HEK293 (cell line): ENCODE measurements at regions not wholly inside any gene's neighbourhood (a gene's known extent, or its start where the extent isn't known, plus 50 kb on each side); places are given as distances from the start of the nearest gene placed in this dataset.
A peak's percentile ranks its signal among the peaks of the same experiment; 100 is the strongest.
"Not testable (repeated sequence)": the region's sequence is repeated elsewhere in the genome, so short reads cannot be mapped to it uniquely, and the experiment has no call there.

Source experiments
- CTCF ChIA-PET: fragments of 350-600 bp; formaldehyde crosslinking; extraction: SDS; loops from one replicate; lab custom pipeline; 2021; ENCODE audit warnings: antibody characterized with exemption; lab: Yijun Ruan, JAX
- POLR2A ChIA-PET: fragments of 300-600 bp; formaldehyde crosslinking; extraction: SDS; loops from one replicate; lab custom pipeline; 2020; ENCODE audit warnings: antibody characterized with exemption, inconsistent platforms; lab: Yijun Ruan, JAX
- H3K27ac ChIP-seq: fragments of 200-500 bp; sonication (Bioruptor generic); 2 replicates; pipeline ENCODE4 v1.5.1; 2014; ENCODE audit warnings: low read depth, low read length, control low read depth, inconsistent platforms; ENCODE audit errors: extremely low read depth
- H3K36me3 ChIP-seq, 2 experiments: fragments of 200-500 bp in 1 of 2; sonication (Bioruptor generic) in 1 of 2; 1 replicate in 1 of 2; 2 replicates in 1 of 2; pipeline ENCODE4 v1.5.1; 2014 to 2017; ENCODE audit warnings: inconsistent platforms in 2 of 2, low read length in 2 of 2; ENCODE audit not compliant: control insufficient read depth in 2 of 2, insufficient read depth in 1 of 2
- H3K4me1 ChIP-seq: fragments of 200-500 bp; sonication (Bioruptor generic); 2 replicates; pipeline ENCODE4 v1.5.1; 2014; ENCODE audit warnings: mild to moderate bottlenecking, low read length, inconsistent platforms; ENCODE audit not compliant: control insufficient read depth, insufficient read depth
- H3K4me3 ChIP-seq: 2 replicates; pipeline ENCODE4 v1.5.1; 2011; ENCODE audit warnings: low read depth, mild to moderate bottlenecking, control low read depth, low read length, moderate library complexity
- H3K9me3 ChIP-seq: fragments of 200-500 bp; sonication (Bioruptor generic); 2 replicates; pipeline ENCODE4 v1.5.1; 2014; ENCODE audit warnings: low read depth, low read length, inconsistent platforms; ENCODE audit not compliant: control insufficient read depth, insufficient read depth
- HIC1 ChIP-seq: fragments of 450-650 bp; formaldehyde crosslinking; IDR thresholded peaks from 2 replicates; pipeline ENCODE4 v1.5.1; 2016; ENCODE audit warnings: missing biosample characterization, missing genetic modification characterization
- SALL2 ChIP-seq: fragments of 450-650 bp; formaldehyde crosslinking; IDR thresholded peaks from 2 replicates; pipeline ENCODE4 v1.5.0; 2017; ENCODE audit warnings: missing biosample characterization, mild to moderate bottlenecking, missing genetic modification characterization, borderline replicate concordance
- ZBTB48 ChIP-seq: fragments of 450-650 bp; formaldehyde crosslinking; IDR thresholded peaks from 2 replicates; pipeline ENCODE4 v1.5.1; 2016; ENCODE audit warnings: missing biosample characterization, missing genetic modification characterization
- ZFHX2 ChIP-seq: fragments of 450-650 bp; formaldehyde crosslinking; conservative IDR thresholded peaks from 2 replicates; pipeline ENCODE4 v1.5.1; 2016; ENCODE audit warnings: missing biosample characterization, missing genetic modification characterization
- ZNF138 ChIP-seq: fragments of 450-650 bp; formaldehyde crosslinking; IDR thresholded peaks from 2 replicates; pipeline ENCODE4 v1.5.1; 2016; ENCODE audit warnings: missing biosample characterization, missing genetic modification characterization, borderline replicate concordance
- ZNF155 ChIP-seq: fragments of 450-650 bp; formaldehyde crosslinking; IDR thresholded peaks from 2 replicates; pipeline ENCODE4 v1.5.1; 2016; ENCODE audit warnings: missing biosample characterization, missing genetic modification characterization
- ZNF169 ChIP-seq: fragments of 450-650 bp; formaldehyde crosslinking; IDR thresholded peaks from 2 replicates; pipeline ENCODE4 v1.5.1; 2016; ENCODE audit warnings: missing biosample characterization, missing genetic modification characterization
- ZNF184 ChIP-seq: fragments of 450-650 bp; IDR thresholded peaks from 2 replicates; pipeline ENCODE4 v1.5.1; 2018; ENCODE audit warnings: missing biosample characterization, mild to moderate bottlenecking, missing genetic modification characterization
- ZNF513 ChIP-seq: fragments of 450-650 bp; IDR thresholded peaks from 2 replicates; pipeline ENCODE4 v1.5.1; 2018; ENCODE audit warnings: missing biosample characterization, missing genetic modification characterization
- ZNF548 ChIP-seq: fragments of 450-650 bp; formaldehyde crosslinking; IDR thresholded peaks from 2 replicates; pipeline ENCODE4 v1.5.1; 2016; ENCODE audit warnings: missing biosample characterization, missing genetic modification characterization
- ZNF555 ChIP-seq: fragments of 450-650 bp; formaldehyde crosslinking; conservative IDR thresholded peaks from 2 replicates; pipeline ENCODE4 v1.5.1; 2017; ENCODE audit warnings: missing biosample characterization, mild to moderate bottlenecking, missing genetic modification characterization, inconsistent platforms
- ZNF585B ChIP-seq: fragments of 450-650 bp; formaldehyde crosslinking; IDR thresholded peaks from 2 replicates; pipeline ENCODE4 v1.5.1; 2016; ENCODE audit warnings: missing biosample characterization, missing genetic modification characterization
- ZNF600 ChIP-seq: fragments of 450-650 bp; formaldehyde crosslinking; IDR thresholded peaks from 2 replicates; pipeline ENCODE4 v1.5.1; 2016; ENCODE audit warnings: missing biosample characterization, missing genetic modification characterization
- ZNF624 ChIP-seq: fragments of 450-650 bp; formaldehyde crosslinking; IDR thresholded peaks from 2 replicates; pipeline ENCODE4 v1.5.1; 2017; ENCODE audit warnings: missing biosample characterization, missing genetic modification characterization
- ZNF768 ChIP-seq: fragments of 450-650 bp; formaldehyde crosslinking; IDR thresholded peaks from 2 replicates; pipeline ENCODE4 v1.5.1; 2018; ENCODE audit warnings: missing biosample characterization, mild to moderate bottlenecking, missing genetic modification characterization
- TF ChIP-seq, protein P1 (sequence below): fragments of 450-650 bp; formaldehyde crosslinking; IDR thresholded peaks from 2 replicates; pipeline ENCODE4 v1.5.1; 2016; ENCODE audit warnings: missing biosample characterization, missing genetic modification characterization, low read depth

DNA sequence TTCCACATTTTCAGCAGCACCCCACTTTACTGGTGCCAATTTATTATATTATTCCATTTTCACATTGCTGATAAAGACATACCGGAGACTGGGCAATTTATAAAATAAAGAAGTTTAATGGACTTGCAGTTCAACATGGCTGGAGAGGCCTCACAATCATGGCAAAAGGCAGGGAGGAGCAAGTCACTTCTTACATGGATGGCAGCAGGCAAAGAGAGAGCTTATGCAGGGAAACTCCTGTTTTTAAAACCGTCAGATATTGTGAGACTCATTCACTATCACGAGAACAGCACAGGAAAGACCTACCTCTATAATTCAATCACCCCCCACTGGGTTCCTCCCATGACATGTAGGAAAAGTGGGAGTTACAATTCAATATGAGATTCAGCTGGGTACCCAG, 641.8 kb upstream of the MEF2C start:
- H3K4me3 ChIP-seq: no peak overlapping the region
- H3K27ac ChIP-seq: no peak overlapping the region
- TF ChIP-seq HIC1 (tag by site-specific recombination): no peak
- POLR2A ChIA-PET: no interaction called here
- CTCF ChIA-PET: no interaction called here
- H3K4me1 ChIP-seq: no peaks in the 10 kb centered on the region
- no peaks in the 10 kb centered on the region for H3K9me3 ChIP-seq
- H3K36me3 ChIP-seq: no peaks in the 10 kb centered on the region

GRCh38 chr5:89523867-89524266, 640.9 kb upstream of the MEF2C start:
- H3K4me1 ChIP-seq, H3K4me3 ChIP-seq, CTCF ChIA-PET, H3K9me3 ChIP-seq, H3K36me3 ChIP-seq, POLR2A ChIA-PET, H3K27ac ChIP-seq: not testable (repeated sequence)
- peak; percentile 86 for TF ChIP-seq ZNF585B (tag by site-specific recombination)

- H3K27ac ChIP-seq: no peak overlapping the region
- TF ChIP-seq ZNF555 (tag by site-specific recombination) (no peak), ZNF513 (tag by site-specific recombination) (no peak), ZNF600 (no peak), SALL2 (no peak), ZNF169 (tag by site-specific recombination) (no peak)
- TF ChIP-seq, all 188 proteins: peak for 0
- ChIA-PET CTCF (no interaction called here), POLR2A (no interaction called here)
- H3K4me3 ChIP-seq: no peak overlapping the region
- H3K36me3 ChIP-seq: no peaks in the 10 kb centered on the region
- no peaks in the 10 kb centered on the region for H3K4me1 ChIP-seq
- no peaks in the 10 kb centered on the region for H3K9me3 ChIP-seq
Measured at GRCh38 chr5:89520771-89521170, 637.8 kb upstream of the MEF2C start.

DNA sequence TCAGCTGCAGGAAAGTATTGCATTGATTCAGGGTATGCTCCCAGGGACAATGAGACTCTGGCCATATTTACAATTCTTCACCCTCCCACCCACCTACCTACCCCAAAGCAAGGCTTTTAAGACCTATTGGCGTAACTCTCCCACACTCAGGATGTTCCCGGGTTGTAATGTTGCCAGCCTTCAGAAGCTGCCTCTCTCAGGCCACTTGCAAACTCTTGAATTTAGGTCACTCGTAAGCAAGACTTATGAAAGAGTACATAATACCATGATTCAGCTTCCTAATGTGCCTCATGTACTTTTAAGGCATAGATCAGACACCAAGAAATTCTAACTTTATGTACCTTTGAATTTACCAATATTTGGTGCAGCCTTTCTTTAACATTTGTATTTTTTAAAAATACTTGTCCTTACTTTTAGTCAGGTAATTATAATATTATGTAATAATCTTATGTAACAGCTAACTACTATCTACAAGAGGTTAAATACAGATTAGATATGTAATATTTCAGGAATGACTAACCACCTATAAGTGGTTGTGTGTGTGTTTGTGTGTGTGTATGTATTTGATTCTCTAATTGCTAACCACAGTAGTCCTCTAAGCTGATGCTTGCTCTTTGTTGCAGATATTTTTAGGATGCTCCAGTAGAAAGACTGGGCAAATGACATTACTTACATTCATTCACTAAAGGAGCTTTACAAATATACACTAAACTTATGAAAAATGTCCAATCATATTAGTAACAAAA, 630.5 kb upstream of the MEF2C start:
- Histone ChIP-seq H3K9me3 (no peaks in the 10 kb centered on the region), H3K4me3 (no peak overlapping the region), H3K27ac (no peak overlapping the region), H3K4me1 (no peaks in the 10 kb centered on the region), H3K36me3 (no peaks in the 10 kb centered on the region)
- POLR2A ChIA-PET: no interaction called here
- CTCF ChIA-PET: interaction anchor here (0.7 kb wide), 1 partner anchor 241 kb away, joined by 3 read pairs; no protein-coding TSS in a partner anchor
- no peak for TF ChIP-seq ZNF585B (tag by site-specific recombination)
- no peak for TF ChIP-seq ZNF138 (tag by site-specific recombination)
- TF ChIP-seq ZNF624 (tag by site-specific recombination): no peak
- TF ChIP-seq ZNF184 (tag by site-specific recombination): no peak
- no peak for TF ChIP-seq ZFHX2
- TF ChIP-seq, protein P1, sequence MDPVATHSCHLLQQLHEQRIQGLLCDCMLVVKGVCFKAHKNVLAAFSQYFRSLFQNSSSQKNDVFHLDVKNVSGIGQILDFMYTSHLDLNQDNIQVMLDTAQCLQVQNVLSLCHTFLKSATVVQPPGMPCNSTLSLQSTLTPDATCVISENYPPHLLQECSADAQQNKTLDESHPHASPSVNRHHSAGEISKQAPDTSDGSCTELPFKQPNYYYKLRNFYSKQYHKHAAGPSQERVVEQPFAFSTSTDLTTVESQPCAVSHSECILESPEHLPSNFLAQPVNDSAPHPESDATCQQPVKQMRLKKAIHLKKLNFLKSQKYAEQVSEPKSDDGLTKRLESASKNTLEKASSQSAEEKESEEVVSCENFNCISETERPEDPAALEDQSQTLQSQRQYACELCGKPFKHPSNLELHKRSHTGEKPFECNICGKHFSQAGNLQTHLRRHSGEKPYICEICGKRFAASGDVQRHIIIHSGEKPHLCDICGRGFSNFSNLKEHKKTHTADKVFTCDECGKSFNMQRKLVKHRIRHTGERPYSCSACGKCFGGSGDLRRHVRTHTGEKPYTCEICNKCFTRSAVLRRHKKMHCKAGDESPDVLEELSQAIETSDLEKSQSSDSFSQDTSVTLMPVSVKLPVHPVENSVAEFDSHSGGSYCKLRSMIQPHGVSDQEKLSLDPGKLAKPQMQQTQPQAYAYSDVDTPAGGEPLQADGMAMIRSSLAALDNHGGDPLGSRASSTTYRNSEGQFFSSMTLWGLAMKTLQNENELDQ (tag by site-specific recombination): no peak
- no peak for TF ChIP-seq ZNF768 (tag by site-specific recombination)
- TF ChIP-seq ZNF548 (tag by site-specific recombination): no peak
- no peak for TF ChIP-seq ZNF155 (tag by site-specific recombination)
- TF ChIP-seq ZBTB48: no peak
